ENCODE measurements at regions not wholly inside any gene's neighbourhood (a gene's known extent, or its start where the extent isn't known, plus 50 kb on each side); places are given as distances from the start of the nearest gene placed in this dataset.

- no peak for TF ChIP-seq CTCF (IDR thresholded peaks at IDR 0.05)
- TF ChIP-seq EZH2 (IDR thresholded peaks at IDR 0.05), result no peak
- TF ChIP-seq EZH2phosphoT487 (IDR thresholded peaks at IDR 0.05), result no peak
These were observed 52.9 kb upstream of the RFLNA start for GRCh38 chr12:124241776-124242528.

Measured in neural progenitor cell (in vitro differentiated cells).